GM12892 (cell line): ENCODE measurements at regions not wholly inside any gene's neighbourhood (a gene's known extent, or its start where the extent isn't known, plus 50 kb on each side); places are given as distances from the start of the nearest gene placed in this dataset.
A peak's percentile ranks its signal among the peaks of the same experiment; 100 is the strongest.

ENCODE experiments used
- DNase-seq: peaks from one replicate; pipeline ENCODE4 v3.0.0; 2011; ENCODE audit not compliant: insufficient read length
- FAIRE-seq: peaks from 2 replicates; lab custom pipeline; 2011; peaks lifted over from hg19 to GRCh38; lab: Jason Lieb, UNC
- POLR2A ChIP-seq: IDR thresholded peaks from 2 replicates; pipeline ENCODE4 v1.6.1; 2011; ENCODE audit warnings: low read depth, low read length, control low read depth
- POLR2AphosphoS5 ChIP-seq: IDR thresholded peaks from 2 replicates; pipeline ENCODE4 v1.6.1; 2011; ENCODE audit warnings: low read depth, low read length, control low read depth
- TAF1 ChIP-seq: IDR thresholded peaks from 2 replicates; pipeline ENCODE4 v1.6.1; 2011; ENCODE audit warnings: low read depth, mild to moderate bottlenecking, control low read depth, low read length, borderline replicate concordance

GRCh38 chr9:16266648-16267276 lies 603.7 kb downstream of the BNC2 start:
- TF ChIP-seq POLR2AphosphoS5 (no peak), POLR2A (no peak), TAF1 (no peak)
- DNase-seq (no peak), FAIRE-seq (no peak)

- no peak for DNase-seq
- TF ChIP-seq POLR2A (no peak), TAF1 (no peak), POLR2AphosphoS5 (no peak)
- FAIRE-seq: peak; percentile 83
Observed at GRCh38 chr9:16267281-16268066, 603.0 kb downstream of the BNC2 start.

GRCh38 chr9:16268067-16268881 lies 602.2 kb downstream of the BNC2 start:
- no peak for DNase-seq
- no peak for TF ChIP-seq POLR2AphosphoS5
- no peak for TF ChIP-seq TAF1
- no peak for TF ChIP-seq POLR2A
- FAIRE-seq: peak; percentile 69

GRCh38 chr9:16271967-16272366 lies 598.5 kb downstream of the BNC2 start:
- FAIRE-seq (no peak), DNase-seq (no peak)
- TF ChIP-seq POLR2AphosphoS5 (no peak), TAF1 (no peak), POLR2A (no peak)

- FAIRE-seq (no peak), DNase-seq (no peak)
- TF ChIP-seq POLR2A (no peak), TAF1 (no peak), POLR2AphosphoS5 (no peak)
Observed at GRCh38 chr9:16272776-16273175, 597.7 kb downstream of the BNC2 start.

GRCh38 chr9:16275795-16276624 lies 594.5 kb downstream of the BNC2 start:
- TF ChIP-seq POLR2A (no peak), TAF1 (no peak), POLR2AphosphoS5 (no peak)
- DNase-seq (no peak), FAIRE-seq (peak; percentile 5)

GRCh38 chr9:16276866-16277265 lies 593.6 kb downstream of the BNC2 start:
- DNase-seq: no peak
- no peak for FAIRE-seq
- TF ChIP-seq TAF1 (no peak), POLR2A (no peak), POLR2AphosphoS5 (no peak)

GRCh38 chr9:16277471-16277960 lies 593.0 kb downstream of the BNC2 start:
- FAIRE-seq (no peak), DNase-seq (no peak)
- TF ChIP-seq POLR2A: no peak
- no peak for TF ChIP-seq TAF1
- no peak for TF ChIP-seq POLR2AphosphoS5

GRCh38 chr9:16278326-16278999 lies 592.0 kb downstream of the BNC2 start:
- FAIRE-seq: peak; percentile 5
- no peak for DNase-seq
- no peak for TF ChIP-seq POLR2A
- no peak for TF ChIP-seq POLR2AphosphoS5
- TF ChIP-seq TAF1: no peak

- DNase-seq (no peak), FAIRE-seq (no peak)
- TF ChIP-seq POLR2AphosphoS5 (no peak), POLR2A (no peak), TAF1 (no peak)
Observed at GRCh38 chr9:16281707-16282106, 588.8 kb downstream of the BNC2 start.
